Activated T-cell treated with anti-CD3 and anti-CD28 coated beads, Interleukin-2, amount 50 U/mL, for 72 hours (primary cell): ENCODE measurements at regions not wholly inside any gene's neighbourhood (a gene's known extent, or its start where the extent isn't known, plus 50 kb on each side); places are given as distances from the start of the nearest gene placed in this dataset.
"Not testable (repeated sequence)": the region's sequence is repeated elsewhere in the genome, so short reads cannot be mapped to it uniquely, and the experiment has no call there.

Source experiments
- ATAC-seq, 2 donors: fragments of 150-1000 bp; cut with Tn5 transposase; replicated peaks in 1 of 2; 2 replicates each; pipeline ENCODE4 v1.10.0; 2021; ENCODE audit warnings: moderate library complexity in 2 of 2, mild to moderate bottlenecking in 1 of 2
- DNase-seq, 2 donors: peaks; one replicate each; pipeline ENCODE4 v3.0.0; 2021 to 2022; ENCODE audit warnings: mixed read lengths in 1 of 2
- H3K27ac Mint-ChIP-seq: one replicate; pipeline ENCODE4 v1.8.0; 2022; ENCODE audit warnings: mild to moderate bottlenecking, moderate library complexity, mixed read lengths
- H3K27me3 Mint-ChIP-seq: one replicate; pipeline ENCODE4 v1.8.0; 2022; ENCODE audit warnings: low read depth, mixed read lengths
- H3K36me3 Mint-ChIP-seq, 2 donors: one replicate each; pipeline ENCODE4 v1.8.0; 2022; ENCODE audit warnings: mixed read lengths in 2 of 2, mild to moderate bottlenecking in 1 of 2; ENCODE audit not compliant: insufficient read depth in 2 of 2
- H3K4me1 Mint-ChIP-seq: one replicate; pipeline ENCODE4 v1.8.0; 2022; ENCODE audit warnings: low read depth, mixed read lengths
- H3K4me3 Mint-ChIP-seq, 2 donors: one replicate each; pipeline ENCODE4 v1.8.0; 2022; ENCODE audit warnings: mild to moderate bottlenecking in 2 of 2, mixed read lengths in 2 of 2, moderate library complexity in 2 of 2
- H3K9me3 Mint-ChIP-seq, 2 donors: one replicate each; pipeline ENCODE4 v1.8.0; 2022; ENCODE audit warnings: mixed read lengths in 2 of 2

- Mint-ChIP-seq H3K9me3 (no peaks in the 10 kb centered on the region), H3K27ac (no peak overlapping the region), H3K27me3 (peaks cover 28% of the 10 kb centered on the region), H3K4me3 (no peak overlapping the region), H3K36me3 (no peaks in the 10 kb centered on the region), H3K4me1 (no peaks in the 10 kb centered on the region)
- ATAC-seq: no peak
- DNase-seq: no peak
These were observed 192.1 kb upstream of the CLINT1 start for GRCh38 chr5:158051036-158051435.

GRCh38 chr5:158050421-158050820 lies 191.5 kb upstream of the CLINT1 start:
- Mint-ChIP-seq H3K4me1 (no peaks in the 10 kb centered on the region), H3K4me3 (no peak overlapping the region), H3K27me3 (peaks cover 28% of the 10 kb centered on the region), H3K9me3 (no peaks in the 10 kb centered on the region), H3K27ac (no peak overlapping the region), H3K36me3 (no peaks in the 10 kb centered on the region)
- no peak for DNase-seq
- no peak for ATAC-seq

- H3K36me3 Mint-ChIP-seq: no peaks in the 10 kb centered on the region
- DNase-seq (no peak), ATAC-seq (no peak)
- H3K27me3 Mint-ChIP-seq: peaks cover 28% of the 10 kb centered on the region
- no peaks in the 10 kb centered on the region for H3K4me1 Mint-ChIP-seq
- H3K4me3 Mint-ChIP-seq: no peak overlapping the region
- no peaks in the 10 kb centered on the region for H3K9me3 Mint-ChIP-seq
- H3K27ac Mint-ChIP-seq: no peak overlapping the region
These were observed 190.5 kb upstream of the CLINT1 start for GRCh38 chr5:158049459-158049858.

- Mint-ChIP-seq H3K27me3 (peaks cover 22% of the 10 kb centered on the region), H3K9me3 (no peaks in the 10 kb centered on the region)
These were observed 186.8 kb upstream of the CLINT1 start for GRCh38 chr5:158045696-158046095.

GRCh38 chr5:158039911-158040347 lies 181.0 kb upstream of the CLINT1 start:
- no peaks in the 10 kb centered on the region for H3K4me1 Mint-ChIP-seq
- no peak overlapping the region for H3K27ac Mint-ChIP-seq
- peaks cover 2 to 3% of the 10 kb centered on the region in 2 donors for H3K36me3 Mint-ChIP-seq
- H3K4me3 Mint-ChIP-seq: no peak overlapping the region
- peaks cover 3 to 4% of the 10 kb centered on the region in 2 donors for H3K9me3 Mint-ChIP-seq
- DNase-seq (no peak), ATAC-seq (peak in 1 of 2 donors; percentile 28)
- no peaks in the 10 kb centered on the region for H3K27me3 Mint-ChIP-seq

More at GRCh38 chr5:158045696-158046095, 186.8 kb upstream of the CLINT1 start:
- ATAC-seq: no peak
- Mint-ChIP-seq H3K4me1 (no peaks in the 10 kb centered on the region), H3K4me3 (no peak overlapping the region), H3K27ac (no peak overlapping the region), H3K36me3 (no peaks in the 10 kb centered on the region)
- no peak for DNase-seq

GRCh38 chr5:158039441-158039840 lies 180.5 kb upstream of the CLINT1 start:
- no peak for DNase-seq
- no peaks in the 10 kb centered on the region for H3K4me1 Mint-ChIP-seq

GRCh38 chr5:158036983-158037595 lies 178.1 kb upstream of the CLINT1 start:
- Mint-ChIP-seq H3K36me3 (peaks cover 10% of the 10 kb centered on the region in 2 donors), H3K9me3 (peaks cover 9 to 11% of the 10 kb centered on the region in 2 donors)
- not testable (repeated sequence) for H3K27me3 Mint-ChIP-seq, H3K27ac Mint-ChIP-seq, H3K4me1 Mint-ChIP-seq, ATAC-seq, DNase-seq, H3K4me3 Mint-ChIP-seq

More at GRCh38 chr5:158039441-158039840, 180.5 kb upstream of the CLINT1 start:
- Mint-ChIP-seq H3K4me3 (no peak overlapping the region), H3K27me3 (no peaks in the 10 kb centered on the region), H3K36me3 (peaks cover 6 to 8% of the 10 kb centered on the region in 2 donors), H3K9me3 (peaks cover 8 to 9% of the 10 kb centered on the region in 2 donors), H3K27ac (no peak overlapping the region)
- no peak for ATAC-seq

- Mint-ChIP-seq H3K36me3 (peaks cover 10% of the 10 kb centered on the region in 2 donors), H3K9me3 (peaks cover 9 to 11% of the 10 kb centered on the region in 2 donors), H3K27me3 (peaks cover 19% of the 10 kb centered on the region)
- not testable (repeated sequence) for H3K27ac Mint-ChIP-seq, DNase-seq, H3K4me3 Mint-ChIP-seq, ATAC-seq, H3K4me1 Mint-ChIP-seq
These were observed 175.6 kb upstream of the CLINT1 start for GRCh38 chr5:158034586-158034985.

GRCh38 chr5:158033724-158034123 lies 174.8 kb upstream of the CLINT1 start:
- no peak overlapping the region for H3K4me3 Mint-ChIP-seq
- peaks cover 9 to 11% of the 10 kb centered on the region in 2 donors for H3K9me3 Mint-ChIP-seq
- no peak overlapping the region for H3K27ac Mint-ChIP-seq
- H3K4me1 Mint-ChIP-seq: peaks cover 7% of the 10 kb centered on the region
- ATAC-seq: no peak
- H3K27me3 Mint-ChIP-seq: peaks cover 19% of the 10 kb centered on the region
- no peak for DNase-seq
- H3K36me3 Mint-ChIP-seq: peaks cover 10% of the 10 kb centered on the region in 2 donors

- Mint-ChIP-seq H3K27ac (no peak overlapping the region), H3K36me3 (peaks cover 10% of the 10 kb centered on the region in 2 donors), H3K9me3 (peaks cover 9 to 11% of the 10 kb centered on the region in 2 donors), H3K4me1 (peaks cover 7% of the 10 kb centered on the region), H3K27me3 (peaks cover 19% of the 10 kb centered on the region), H3K4me3 (no peak overlapping the region)
- DNase-seq (no peak), ATAC-seq (no peak)
These were observed 174.1 kb upstream of the CLINT1 start for GRCh38 chr5:158033076-158033475.

- ATAC-seq (no peak), DNase-seq (no peak)
- H3K27ac Mint-ChIP-seq: no peak overlapping the region
- H3K4me3 Mint-ChIP-seq: no peak overlapping the region
- H3K36me3 Mint-ChIP-seq: peaks cover 10% of the 10 kb centered on the region in 2 donors
- H3K27me3 Mint-ChIP-seq: peaks cover 19% of the 10 kb centered on the region
- peaks cover 9 to 11% of the 10 kb centered on the region in 2 donors for H3K9me3 Mint-ChIP-seq
- peaks cover 7% of the 10 kb centered on the region for H3K4me1 Mint-ChIP-seq
These were observed 173.3 kb upstream of the CLINT1 start for GRCh38 chr5:158032246-158032645.

- peaks cover 29% of the 10 kb centered on the region for H3K27me3 Mint-ChIP-seq
- ATAC-seq: no peak
- DNase-seq: no peak
- peaks cover 7% of the 10 kb centered on the region for H3K4me1 Mint-ChIP-seq
- no peak overlapping the region for H3K4me3 Mint-ChIP-seq
- no peak overlapping the region for H3K27ac Mint-ChIP-seq
- no peaks in the 10 kb centered on the region for H3K9me3 Mint-ChIP-seq
- no peaks in the 10 kb centered on the region for H3K36me3 Mint-ChIP-seq
These were observed 169.1 kb upstream of the CLINT1 start for GRCh38 chr5:158027806-158028775.

GRCh38 chr5:158026304-158027031 lies 167.5 kb upstream of the CLINT1 start:
- no peaks in the 10 kb centered on the region for H3K36me3 Mint-ChIP-seq
- no peak overlapping the region for H3K27ac Mint-ChIP-seq
- H3K27me3 Mint-ChIP-seq: peaks cover 17% of the 10 kb centered on the region
- no peak overlapping the region for H3K4me3 Mint-ChIP-seq
- no peak for DNase-seq
- no peaks in the 10 kb centered on the region for H3K9me3 Mint-ChIP-seq
- no peak for ATAC-seq
- no peaks in the 10 kb centered on the region for H3K4me1 Mint-ChIP-seq
